HS-27A (cell line): ENCODE measurements at regions not wholly inside any gene's neighbourhood (a gene's known extent, or its start where the extent isn't known, plus 50 kb on each side); places are given as distances from the start of the nearest gene placed in this dataset.
"Not testable (repeated sequence)": the region's sequence is repeated elsewhere in the genome, so short reads cannot be mapped to it uniquely, and the experiment has no call there.

Source experiments
- DNase-seq: peaks from one replicate; pipeline ENCODE4 v3.0.0-alpha.2; 2012; ENCODE audit warnings: low read depth, missing footprints

- not testable (repeated sequence) for DNase-seq
These were observed 399.7 kb downstream of the CAAP1 start for GRCh38 chr9:26492608-26493521.

GRCh38 chr9:26491922-26492607 is 400.5 kb downstream of the CAAP1 start:
- DNase-seq, result not testable (repeated sequence)

GRCh38 chr9:26483991-26484390 is 408.6 kb downstream of the CAAP1 start:
- DNase-seq, result no peak

GRCh38 chr9:26477963-26478362 is 414.6 kb downstream of the CAAP1 start:
- DNase-seq, result no peak

GRCh38 chr9:26471261-26471660 is 421.3 kb downstream of the CAAP1 start:
- DNase-seq, result no peak

- no peak for DNase-seq
These were observed 422.3 kb downstream of the CAAP1 start for GRCh38 chr9:26470284-26470683.

GRCh38 chr9:26463837-26464236 is 428.8 kb downstream of the CAAP1 start:
- DNase-seq, result no peak

GRCh38 chr9:26462751-26463150 is 429.9 kb downstream of the CAAP1 start:
- no peak for DNase-seq

GRCh38 chr9:26462213-26462612 is 430.4 kb downstream of the CAAP1 start:
- no peak for DNase-seq

GRCh38 chr9:26460624-26461023 is 432.0 kb downstream of the CAAP1 start:
- no peak for DNase-seq

GRCh38 chr9:26459959-26460358 is 432.6 kb downstream of the CAAP1 start:
- no peak for DNase-seq

GRCh38 chr9:26458054-26458453 is 434.5 kb downstream of the CAAP1 start:
- no peak for DNase-seq

- no peak for DNase-seq
These were observed 435.5 kb downstream of the CAAP1 start for GRCh38 chr9:26457151-26457550.

GRCh38 chr9:26439061-26439624 is 453.5 kb downstream of the CAAP1 start:
- no peak for DNase-seq

- DNase-seq, result no peak
These were observed 455.4 kb downstream of the CAAP1 start for GRCh38 chr9:26437056-26437711.

- no peak for DNase-seq
These were observed 466.0 kb downstream of the CAAP1 start for GRCh38 chr9:26426551-26427131.

GRCh38 chr9:26418480-26418879 is 474.1 kb downstream of the CAAP1 start:
- no peak for DNase-seq

GRCh38 chr9:26415528-26415927 is 477.1 kb downstream of the CAAP1 start:
- DNase-seq, result no peak

GRCh38 chr9:26413611-26414010 is 479.0 kb downstream of the CAAP1 start:
- DNase-seq, result no peak

GRCh38 chr9:26412446-26412845 is 480.2 kb downstream of the CAAP1 start:
- DNase-seq, result no peak

GRCh38 chr9:26406676-26407075 is 485.9 kb downstream of the CAAP1 start:
- no peak for DNase-seq

GRCh38 chr9:26399556-26399955 is 493.0 kb downstream of the CAAP1 start:
- no peak for DNase-seq
